GM12864 (cell line): ENCODE measurements at regions not wholly inside any gene's neighbourhood (a gene's known extent, or its start where the extent isn't known, plus 50 kb on each side); places are given as distances from the start of the nearest gene placed in this dataset.

ENCODE experiments used
- DNase-seq: peaks from one replicate; pipeline ENCODE4 v3.0.0-alpha.2; 2011; ENCODE audit warnings: low read depth
- H3K4me3 ChIP-seq: 2 replicates; pipeline ENCODE4 v1.5.1; 2011; ENCODE audit warnings: mild to moderate bottlenecking, low read depth, low read length, control low read depth
- TF ChIP-seq, protein P1 (sequence below): IDR thresholded peaks from 2 replicates; pipeline ENCODE4 v1.5.1; 2011; ENCODE audit warnings: low read depth, mild to moderate bottlenecking, moderate library complexity, low read length, control low read depth, inconsistent platforms; ENCODE audit errors: missing control alignments

DNA sequence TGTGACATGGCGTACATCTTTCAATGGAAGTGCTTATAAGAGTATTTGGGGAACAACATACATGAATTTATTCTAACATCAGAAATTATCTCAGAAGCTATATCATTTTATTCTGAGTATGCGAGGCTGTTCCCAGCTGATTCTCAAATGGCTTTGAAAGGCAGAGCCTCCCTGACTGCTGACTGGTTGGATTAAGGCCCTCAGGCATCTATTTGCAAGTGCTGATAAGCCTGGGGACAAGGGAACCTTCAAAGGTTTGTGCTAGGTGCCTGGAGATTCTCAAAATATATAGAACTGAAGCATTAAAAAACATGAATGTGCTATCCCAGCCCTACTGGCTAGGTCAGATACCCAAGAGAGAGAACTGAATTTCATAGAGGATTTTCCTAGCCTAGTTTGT, 235.1 kb downstream of the LURAP1L start:
- H3K4me3 ChIP-seq = no peak overlapping the region
- TF ChIP-seq, protein P1, sequence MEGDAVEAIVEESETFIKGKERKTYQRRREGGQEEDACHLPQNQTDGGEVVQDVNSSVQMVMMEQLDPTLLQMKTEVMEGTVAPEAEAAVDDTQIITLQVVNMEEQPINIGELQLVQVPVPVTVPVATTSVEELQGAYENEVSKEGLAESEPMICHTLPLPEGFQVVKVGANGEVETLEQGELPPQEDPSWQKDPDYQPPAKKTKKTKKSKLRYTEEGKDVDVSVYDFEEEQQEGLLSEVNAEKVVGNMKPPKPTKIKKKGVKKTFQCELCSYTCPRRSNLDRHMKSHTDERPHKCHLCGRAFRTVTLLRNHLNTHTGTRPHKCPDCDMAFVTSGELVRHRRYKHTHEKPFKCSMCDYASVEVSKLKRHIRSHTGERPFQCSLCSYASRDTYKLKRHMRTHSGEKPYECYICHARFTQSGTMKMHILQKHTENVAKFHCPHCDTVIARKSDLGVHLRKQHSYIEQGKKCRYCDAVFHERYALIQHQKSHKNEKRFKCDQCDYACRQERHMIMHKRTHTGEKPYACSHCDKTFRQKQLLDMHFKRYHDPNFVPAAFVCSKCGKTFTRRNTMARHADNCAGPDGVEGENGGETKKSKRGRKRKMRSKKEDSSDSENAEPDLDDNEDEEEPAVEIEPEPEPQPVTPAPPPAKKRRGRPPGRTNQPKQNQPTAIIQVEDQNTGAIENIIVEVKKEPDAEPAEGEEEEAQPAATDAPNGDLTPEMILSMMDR = no peak
- DNase-seq = no peak

DNA sequence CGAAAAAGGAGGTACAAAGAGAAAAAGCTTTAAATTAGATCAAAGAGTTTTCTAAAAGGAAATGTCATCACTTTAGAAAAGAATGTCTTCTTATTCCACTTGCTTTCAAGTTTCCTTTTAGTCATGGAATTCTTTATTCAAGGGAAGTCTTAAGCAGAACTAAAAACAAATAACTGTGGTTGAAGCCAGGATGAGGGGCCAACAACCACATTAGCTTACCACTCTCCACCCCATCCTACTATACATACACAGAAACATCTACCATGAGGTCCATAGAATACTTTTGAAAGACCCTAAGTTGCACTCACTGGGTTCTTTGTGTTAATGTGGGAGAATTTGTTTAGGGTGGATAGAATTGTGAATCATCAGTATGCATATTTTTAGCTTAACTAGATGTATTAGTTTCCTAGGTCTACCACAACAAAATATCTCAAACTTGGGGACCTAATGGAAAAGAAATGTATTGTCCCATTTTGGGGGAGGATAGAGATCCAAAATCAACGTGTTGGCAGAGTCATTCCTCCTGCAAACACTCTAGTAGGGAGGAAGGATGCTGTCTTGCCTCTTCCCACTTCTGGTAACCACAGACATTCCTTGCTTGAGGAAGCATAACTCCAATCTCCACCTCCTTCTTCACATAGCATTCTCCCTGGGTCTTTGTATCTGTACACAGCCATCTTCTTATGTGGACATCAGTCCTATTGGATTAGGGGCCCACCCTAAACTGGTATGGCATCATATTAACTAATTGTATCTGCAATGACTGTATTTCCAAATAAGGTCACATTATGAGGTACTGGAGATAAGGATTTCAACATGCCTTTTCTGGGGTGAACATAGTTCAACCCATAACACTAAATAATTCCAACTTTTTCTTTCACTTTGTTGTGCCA, 239.4 kb downstream of the LURAP1L start:
- TF ChIP-seq, protein P1 = no peak
- DNase-seq = no peak
- no peak overlapping the region for H3K4me3 ChIP-seq

DNA sequence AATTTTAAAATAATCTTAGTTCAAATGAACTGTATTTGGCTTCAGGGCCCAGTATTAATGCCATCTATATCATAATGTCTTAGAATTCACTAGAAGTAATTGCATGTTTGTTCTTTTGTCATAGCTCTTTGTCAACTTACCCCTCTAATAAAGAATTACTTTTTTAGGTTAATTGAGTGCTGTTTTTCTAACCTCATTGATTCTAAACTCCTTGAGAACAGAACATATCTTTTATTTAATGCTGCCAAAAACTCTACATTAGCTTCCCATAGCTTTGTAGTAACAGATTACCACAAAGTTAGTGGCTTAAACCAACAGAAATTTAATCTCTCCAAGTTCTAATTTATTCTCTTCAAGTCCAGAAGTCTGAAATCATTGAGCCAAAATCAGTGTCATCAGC, 242.4 kb downstream of the LURAP1L start:
- TF ChIP-seq, protein P1 = no peak
- H3K4me3 ChIP-seq = no peak overlapping the region
- no peak for DNase-seq

DNA sequence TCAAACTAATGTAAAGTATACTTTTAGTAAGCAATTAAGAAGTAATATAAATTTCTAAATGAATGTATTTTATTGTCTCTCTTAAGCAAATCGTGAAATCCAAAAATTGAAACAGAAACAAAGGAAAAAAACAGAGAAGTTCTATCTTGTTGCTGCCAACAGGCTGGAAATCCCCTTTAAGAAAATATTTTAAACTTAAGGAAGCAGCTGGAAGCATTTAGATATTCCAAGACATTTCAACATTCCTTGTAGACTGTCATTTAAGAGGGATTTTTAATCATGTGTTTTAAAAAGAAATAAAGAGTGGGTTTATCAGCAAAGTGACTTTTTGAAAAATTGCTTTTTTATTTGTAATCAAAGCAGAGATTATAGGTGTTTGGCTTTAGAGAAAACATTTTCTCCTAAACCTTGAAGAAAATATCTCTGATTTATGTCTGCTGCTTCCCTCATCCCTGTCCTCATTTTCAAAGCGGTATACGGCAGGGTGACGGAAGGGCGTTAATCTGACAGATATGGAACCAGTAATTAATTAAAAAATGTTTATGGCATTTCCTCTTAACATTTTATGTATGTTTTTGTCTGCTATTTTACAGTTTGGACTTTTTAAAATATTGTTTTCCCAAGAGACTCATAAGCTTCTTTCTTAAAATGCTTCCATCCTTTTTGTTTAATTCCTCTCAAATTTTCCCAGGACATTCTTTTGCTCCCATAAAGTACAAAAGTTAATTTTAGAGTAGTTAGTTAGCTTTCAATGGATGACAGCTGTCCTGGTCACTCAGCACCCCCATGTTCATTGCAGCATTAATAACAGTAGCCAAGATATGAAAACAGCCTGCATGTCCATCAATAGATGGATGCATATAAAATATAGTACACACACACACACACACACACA, 245.6 kb downstream of the LURAP1L start:
- DNase-seq = no peak
- H3K4me3 ChIP-seq = no peak overlapping the region
- TF ChIP-seq, protein P1 = no peak

DNA sequence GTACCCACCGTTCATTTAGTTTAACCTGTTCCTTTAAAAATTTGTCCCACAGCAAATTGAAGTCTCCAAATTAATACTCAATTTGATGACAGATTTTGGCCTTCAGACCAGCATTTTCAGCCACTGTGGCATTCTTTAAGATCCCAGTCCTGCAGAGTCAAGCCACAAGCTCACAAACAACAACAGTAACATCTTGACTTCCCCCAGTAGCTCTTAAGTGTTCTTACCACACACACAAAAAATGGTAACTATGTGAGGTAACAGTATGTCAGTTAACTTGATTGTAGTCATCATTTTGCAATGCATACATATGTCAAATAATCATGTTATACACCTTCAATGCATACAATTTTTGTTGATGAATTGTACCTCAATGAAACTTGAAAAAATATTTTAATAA, 247.9 kb downstream of the LURAP1L start:
- TF ChIP-seq, protein P1 = no peak
- no peak overlapping the region for H3K4me3 ChIP-seq
- no peak for DNase-seq

DNA sequence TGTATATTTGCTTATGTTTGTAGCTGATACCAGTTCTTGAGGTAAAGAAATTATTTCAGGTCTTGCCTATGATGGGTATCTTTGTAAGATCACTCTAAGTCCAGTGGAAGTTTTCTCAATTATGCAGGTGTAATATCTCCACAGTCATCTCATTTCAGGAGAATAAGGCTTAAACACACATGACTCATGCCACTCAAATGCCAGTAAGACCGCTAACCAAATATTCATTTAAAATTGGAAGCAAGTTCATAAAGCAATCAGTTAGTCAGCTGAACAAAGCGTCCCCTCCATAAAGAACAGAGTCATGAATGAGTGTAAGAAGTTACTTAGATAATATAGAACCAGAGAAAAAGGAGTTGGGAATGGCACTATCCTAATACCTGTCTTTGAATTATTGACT, 248.7 kb downstream of the LURAP1L start:
- no peak for DNase-seq
- TF ChIP-seq, protein P1 = no peak
- no peak overlapping the region for H3K4me3 ChIP-seq
